ENCODE measurements at regions not wholly inside any gene's neighbourhood (a gene's known extent, or its start where the extent isn't known, plus 50 kb on each side); places are given as distances from the start of the nearest gene placed in this dataset.

DNA sequence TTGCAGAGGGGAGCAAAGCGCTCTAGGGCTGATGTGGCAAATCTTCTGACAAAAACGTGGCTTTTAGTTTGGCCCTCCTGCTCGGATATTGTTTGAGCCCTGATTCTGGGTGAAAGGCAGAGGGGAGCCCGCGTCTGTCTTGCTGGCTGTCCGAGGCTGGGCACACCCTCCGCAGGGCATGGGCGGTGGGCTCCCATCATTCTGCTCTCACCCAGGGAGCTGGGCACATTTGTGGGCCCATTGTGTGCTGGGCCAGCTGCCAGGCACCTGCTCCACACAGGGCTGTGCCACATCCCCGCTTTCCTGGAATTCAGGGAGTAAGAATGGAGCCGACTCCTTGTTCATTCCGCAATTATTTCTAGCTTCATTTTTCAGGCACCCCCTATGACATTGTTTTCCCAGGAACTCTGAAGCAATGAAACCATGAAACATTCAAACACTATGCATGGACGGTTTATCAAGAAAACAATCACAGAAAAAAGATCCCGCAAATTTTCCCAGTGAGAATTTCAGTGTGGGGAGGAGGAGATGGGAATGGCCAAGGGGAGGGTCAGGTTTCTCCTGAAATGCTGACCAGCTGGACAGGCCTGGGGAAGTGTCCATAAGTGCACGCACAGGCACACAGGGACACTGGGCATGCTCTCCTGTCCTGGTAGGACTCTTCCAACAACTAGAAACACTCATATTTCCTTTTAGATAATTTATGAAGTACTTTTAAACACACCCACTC lies 341.1 kb downstream of the CXCL12 start:
- H3K9me3 Mint-ChIP-seq, result peaks cover 0 to 6% (median 4%) of the 10 kb centered on the region in 7 donors
- H3K4me1 Mint-ChIP-seq, result no peaks in the 10 kb centered on the region
- H3K27ac Mint-ChIP-seq, result no peak overlapping the region

GRCh38 chr10:44042926-44043602 lies 341.8 kb downstream of the CXCL12 start:
- DNase-seq (no peak), ATAC-seq (ENCODE audit: low read depth in 2 of 2) (no peak)
- peaks cover 0 to 6% (median 4%) of the 10 kb centered on the region in 7 donors for H3K9me3 Mint-ChIP-seq
- peaks cover 0 to 10% (median 5%) of the 10 kb centered on the region in 3 donors for H3K27me3 Mint-ChIP-seq
- no peak overlapping the region for H3K4me3 Mint-ChIP-seq
- H3K36me3 Mint-ChIP-seq, result no peaks in the 10 kb centered on the region
- no peak overlapping the region for H3K27ac Mint-ChIP-seq
- no peaks in the 10 kb centered on the region for H3K4me1 Mint-ChIP-seq

More for the DNA sequence above, 341.1 kb downstream of the CXCL12 start:
- Mint-ChIP-seq H3K36me3 (no peaks in the 10 kb centered on the region), H3K4me3 (no peak overlapping the region), H3K27me3 (peaks cover 0 to 12% (median 6%) of the 10 kb centered on the region in 3 donors)
- DNase-seq (no peak), ATAC-seq (ENCODE audit: low read depth in 2 of 2) (no peak)

DNA sequence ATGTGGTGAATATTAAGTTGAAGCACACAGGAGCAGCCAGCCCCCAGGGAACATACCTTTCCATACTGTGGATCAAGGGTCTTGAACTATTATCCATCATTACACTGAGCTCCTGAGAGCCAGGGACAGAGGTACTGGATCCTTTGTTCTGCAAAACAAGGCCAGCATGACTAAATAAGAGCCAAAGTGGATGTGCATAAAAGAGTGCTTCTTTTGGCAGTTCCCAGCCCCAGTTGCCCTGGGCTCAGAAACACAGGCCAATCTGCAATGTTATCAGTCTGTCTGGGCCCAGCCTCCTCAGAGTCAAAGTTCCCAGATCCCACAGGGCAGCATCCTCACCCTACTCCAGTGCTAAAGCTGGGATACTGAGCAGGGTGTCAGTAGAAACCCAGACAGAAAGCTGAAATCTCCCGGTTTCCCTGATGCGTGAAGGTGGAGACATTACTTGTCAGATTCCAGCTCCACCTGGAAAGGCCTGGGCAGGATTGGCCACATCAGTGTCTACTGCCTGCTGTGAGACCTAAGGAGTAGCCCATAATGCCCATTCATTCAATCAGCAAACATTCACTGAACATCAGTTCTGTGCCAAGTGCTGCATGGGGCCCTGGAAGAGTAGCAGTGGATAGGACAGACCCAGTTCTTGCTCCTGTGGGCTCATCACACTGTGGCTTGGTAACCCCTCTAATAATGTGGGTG lies 342.7 kb downstream of the CXCL12 start:
- Mint-ChIP-seq H3K9me3 (peaks cover 0 to 6% (median 4%) of the 10 kb centered on the region in 7 donors), H3K4me1 (no peaks in the 10 kb centered on the region), H3K4me3 (no peak overlapping the region), H3K27me3 (peaks cover 0 to 1% (median 0%) of the 10 kb centered on the region in 3 donors), H3K27ac (no peak overlapping the region), H3K36me3 (no peaks in the 10 kb centered on the region)
- no peak for DNase-seq
- no peak for ATAC-seq (ENCODE audit: low read depth in 2 of 2)

- no peak overlapping the region for H3K27ac Mint-ChIP-seq
- ATAC-seq (ENCODE audit: low read depth in 2 of 2), result no peak
These were observed 345.3 kb downstream of the CXCL12 start for GRCh38 chr10:44039599-44039998.

DNA sequence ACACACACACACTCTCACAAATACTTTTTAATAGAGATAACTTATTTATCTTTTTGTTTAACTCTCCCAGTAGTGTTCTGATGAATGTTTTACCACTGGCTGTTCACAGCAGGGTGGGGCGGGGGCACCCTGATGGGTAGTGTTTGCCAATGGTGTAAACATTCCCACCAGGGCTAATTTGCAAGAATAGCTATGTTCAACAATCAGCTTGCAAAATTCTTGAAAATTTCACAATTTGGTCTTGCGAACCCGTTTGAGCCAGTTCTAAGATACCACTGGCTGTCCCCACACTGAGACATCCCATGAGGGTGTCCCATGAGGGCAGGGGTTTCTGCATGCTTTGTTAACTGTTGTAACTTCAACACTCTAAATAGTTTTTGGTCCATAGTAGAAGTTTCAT lies 348.5 kb downstream of the CXCL12 start:
- no peak overlapping the region for H3K27ac Mint-ChIP-seq
- peaks cover 0 to 5% (median 0%) of the 10 kb centered on the region in 7 donors for H3K9me3 Mint-ChIP-seq
- no peaks in the 10 kb centered on the region for H3K36me3 Mint-ChIP-seq
- no peak overlapping the region for H3K4me3 Mint-ChIP-seq
- H3K27me3 Mint-ChIP-seq, result peaks cover 0 to 7% (median 5%) of the 10 kb centered on the region in 3 donors
- no peak for DNase-seq
- H3K4me1 Mint-ChIP-seq, result no peaks in the 10 kb centered on the region
- no peak for ATAC-seq (ENCODE audit: low read depth in 2 of 2)

More at GRCh38 chr10:44039599-44039998, 345.3 kb downstream of the CXCL12 start:
- no peaks in the 10 kb centered on the region for H3K36me3 Mint-ChIP-seq
- no peak overlapping the region for H3K4me3 Mint-ChIP-seq
- H3K4me1 Mint-ChIP-seq, result no peaks in the 10 kb centered on the region
- peaks cover 0 to 7% (median 5%) of the 10 kb centered on the region in 3 donors for H3K27me3 Mint-ChIP-seq
- H3K9me3 Mint-ChIP-seq, result peaks cover 0 to 6% (median 0%) of the 10 kb centered on the region in 7 donors
- DNase-seq, result no peak

GRCh38 chr10:44035474-44036197 lies 349.3 kb downstream of the CXCL12 start:
- H3K9me3 Mint-ChIP-seq, result peaks cover 0 to 4% (median 0%) of the 10 kb centered on the region in 7 donors
- H3K4me1 Mint-ChIP-seq, result no peaks in the 10 kb centered on the region
- ATAC-seq (ENCODE audit: low read depth in 2 of 2) (no peak), DNase-seq (no peak)
- H3K27ac Mint-ChIP-seq, result no peak overlapping the region
- H3K27me3 Mint-ChIP-seq, result peaks cover 0 to 7% (median 5%) of the 10 kb centered on the region in 3 donors
- no peaks in the 10 kb centered on the region for H3K36me3 Mint-ChIP-seq
- peak overlapping the region in 1 of 8 donors; percentile 35 for H3K4me3 Mint-ChIP-seq

- Mint-ChIP-seq H3K36me3 (no peaks in the 10 kb centered on the region), H3K9me3 (peaks cover 0 to 2% (median 0%) of the 10 kb centered on the region in 7 donors), H3K4me3 (no peak overlapping the region), H3K27ac (no peak overlapping the region), H3K4me1 (no peaks in the 10 kb centered on the region), H3K27me3 (peaks cover 0 to 7% (median 5%) of the 10 kb centered on the region in 3 donors)
- no peak for ATAC-seq (ENCODE audit: low read depth in 2 of 2)
- no peak for DNase-seq
These were observed 350.0 kb downstream of the CXCL12 start for GRCh38 chr10:44034946-44035345.

DNA sequence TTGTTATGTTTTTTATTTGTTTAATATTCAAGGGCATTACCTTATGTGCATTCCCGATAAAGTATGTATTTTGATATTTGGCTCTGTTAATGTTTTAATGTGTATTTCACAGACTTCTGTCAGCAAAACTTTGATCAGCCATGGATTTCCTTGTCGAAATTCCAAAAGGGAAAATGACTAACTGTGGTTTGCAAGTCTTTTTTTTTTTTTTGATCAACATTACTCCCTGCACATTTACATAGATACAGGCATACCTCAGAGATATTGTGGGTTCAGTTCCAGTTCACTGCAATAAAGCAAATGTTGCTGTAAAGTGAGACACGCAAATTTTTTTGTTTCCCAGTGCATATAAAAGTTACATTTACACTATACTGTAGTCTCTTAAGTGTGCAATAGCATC lies 351.9 kb downstream of the CXCL12 start:
- no peak overlapping the region for H3K4me3 Mint-ChIP-seq
- H3K27ac Mint-ChIP-seq, result no peak overlapping the region
- DNase-seq (no peak), ATAC-seq (ENCODE audit: low read depth in 2 of 2) (no peak)
- H3K9me3 Mint-ChIP-seq, result no peaks in the 10 kb centered on the region
- peaks cover 0 to 7% (median 5%) of the 10 kb centered on the region in 3 donors for H3K27me3 Mint-ChIP-seq
- no peaks in the 10 kb centered on the region for H3K36me3 Mint-ChIP-seq
- no peaks in the 10 kb centered on the region for H3K4me1 Mint-ChIP-seq

GRCh38 chr10:44032216-44032615 lies 352.7 kb downstream of the CXCL12 start:
- DNase-seq, result no peak
- Mint-ChIP-seq H3K27ac (peak overlapping the region in 1 of 6 donors; percentile 50), H3K4me3 (no peak overlapping the region)

DNA sequence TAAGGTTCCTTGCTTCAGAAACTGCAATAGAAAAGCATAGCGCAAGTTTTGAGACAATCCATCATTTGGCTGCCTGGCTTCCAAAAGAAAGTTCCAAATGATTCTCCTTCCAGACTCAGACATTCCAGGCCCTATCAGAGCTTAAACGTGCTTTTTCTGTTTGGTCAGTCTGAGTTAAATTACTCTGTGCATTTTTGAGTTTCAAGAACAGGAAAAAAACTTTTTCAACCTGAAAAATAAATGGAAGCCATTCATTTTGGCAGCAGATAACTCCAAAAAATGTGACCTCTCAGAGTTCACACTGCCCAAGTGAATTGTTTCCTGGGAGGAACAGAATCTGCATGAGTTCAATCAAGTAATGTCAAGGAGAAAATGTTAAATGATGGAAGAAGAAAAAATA lies 354.2 kb downstream of the CXCL12 start:
- Mint-ChIP-seq H3K27ac (no peak overlapping the region), H3K4me1 (no peaks in the 10 kb centered on the region), H3K36me3 (no peaks in the 10 kb centered on the region), H3K27me3 (peaks cover under 1 to 6% (median 1%) of the 10 kb centered on the region in 3 donors), H3K9me3 (peaks cover 0 to 3% (median 0%) of the 10 kb centered on the region in 7 donors), H3K4me3 (no peak overlapping the region)
- ATAC-seq (ENCODE audit: low read depth in 2 of 2) (no peak), DNase-seq (no peak)

More at GRCh38 chr10:44032216-44032615, 352.7 kb downstream of the CXCL12 start:
- ATAC-seq (ENCODE audit: low read depth in 2 of 2), result no peak
- Mint-ChIP-seq H3K9me3 (no peaks in the 10 kb centered on the region), H3K4me1 (no peaks in the 10 kb centered on the region), H3K36me3 (no peaks in the 10 kb centered on the region), H3K27me3 (peaks cover 0 to 7% (median 5%) of the 10 kb centered on the region in 3 donors)

- DNase-seq (no peak), ATAC-seq (ENCODE audit: low read depth in 2 of 2) (no peak)
- Mint-ChIP-seq H3K9me3 (peaks cover 0 to 4% (median 0%) of the 10 kb centered on the region in 7 donors), H3K4me3 (no peak overlapping the region), H3K27me3 (peaks cover 0 to 7% (median 7%) of the 10 kb centered on the region in 3 donors), H3K36me3 (no peaks in the 10 kb centered on the region), H3K4me1 (no peaks in the 10 kb centered on the region), H3K27ac (no peak overlapping the region)
These were observed 354.8 kb downstream of the CXCL12 start for GRCh38 chr10:44030132-44030531.

DNA sequence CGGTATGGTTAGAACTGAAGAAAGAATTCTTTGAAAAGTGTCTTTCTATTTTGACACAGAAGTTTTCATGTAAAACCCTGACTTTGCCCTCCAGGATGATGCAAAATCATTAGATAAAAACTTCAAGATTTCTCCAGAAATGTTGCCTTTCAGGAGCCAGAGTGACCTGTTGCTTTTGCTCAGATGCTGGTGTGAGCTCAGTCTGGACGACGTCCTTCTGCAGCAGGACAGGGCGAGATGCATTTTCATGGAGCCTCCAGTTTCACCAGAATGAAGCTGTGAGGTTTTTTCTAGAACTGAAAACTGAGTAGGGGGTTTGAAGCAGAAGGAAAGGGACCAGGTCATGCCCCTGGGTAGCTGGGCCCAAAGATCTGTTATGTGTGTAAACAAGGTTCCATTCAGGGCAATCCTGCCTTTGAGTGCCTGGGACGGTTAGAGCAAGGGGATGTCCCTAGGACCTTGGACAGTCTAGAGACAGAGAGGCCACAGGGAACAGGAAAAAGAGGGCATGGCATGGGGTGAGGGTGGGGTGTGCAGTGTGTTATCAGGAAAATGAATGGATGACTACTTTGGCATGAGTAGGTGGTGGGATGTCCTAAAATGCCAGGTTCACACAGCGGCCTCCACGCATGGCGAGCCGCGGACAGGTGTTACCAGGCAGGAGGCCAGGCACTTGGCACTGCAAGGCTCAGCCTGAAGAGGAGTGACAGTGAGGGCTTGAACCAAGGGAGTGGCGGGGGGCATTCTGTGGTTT lies 356.3 kb downstream of the CXCL12 start:
- Mint-ChIP-seq H3K27ac (no peak overlapping the region), H3K4me3 (no peak overlapping the region), H3K27me3 (peaks cover 0 to 11% (median 7%) of the 10 kb centered on the region in 3 donors), H3K36me3 (no peaks in the 10 kb centered on the region), H3K4me1 (no peaks in the 10 kb centered on the region), H3K9me3 (peaks cover 0 to 4% (median 0%) of the 10 kb centered on the region in 7 donors)
- DNase-seq (no peak), ATAC-seq (ENCODE audit: low read depth in 2 of 2) (no peak)
